ENCODE measurements at regions not wholly inside any gene's neighbourhood (a gene's known extent, or its start where the extent isn't known, plus 50 kb on each side); places are given as distances from the start of the nearest gene placed in this dataset.

DNA sequence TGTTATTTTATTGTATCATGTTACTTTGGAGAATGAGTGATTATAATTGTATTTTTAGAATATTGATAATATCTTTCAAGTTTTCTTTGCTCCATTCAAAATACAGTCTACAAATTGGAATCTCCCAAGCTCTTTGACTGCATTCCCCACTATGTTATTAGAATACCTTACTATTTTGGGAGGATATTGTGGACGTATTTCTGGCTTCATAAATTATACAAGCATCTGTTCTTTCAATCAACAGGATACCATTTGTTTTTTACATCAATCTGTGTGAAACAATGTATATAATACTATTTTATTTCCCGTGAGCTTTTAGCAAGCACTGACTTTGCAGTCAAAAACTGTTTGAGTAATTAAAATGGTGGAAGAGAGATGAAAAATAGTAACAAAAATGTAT is 226.5 kb downstream of the PTPRC start:
- DNase-seq, result no peak

DNA sequence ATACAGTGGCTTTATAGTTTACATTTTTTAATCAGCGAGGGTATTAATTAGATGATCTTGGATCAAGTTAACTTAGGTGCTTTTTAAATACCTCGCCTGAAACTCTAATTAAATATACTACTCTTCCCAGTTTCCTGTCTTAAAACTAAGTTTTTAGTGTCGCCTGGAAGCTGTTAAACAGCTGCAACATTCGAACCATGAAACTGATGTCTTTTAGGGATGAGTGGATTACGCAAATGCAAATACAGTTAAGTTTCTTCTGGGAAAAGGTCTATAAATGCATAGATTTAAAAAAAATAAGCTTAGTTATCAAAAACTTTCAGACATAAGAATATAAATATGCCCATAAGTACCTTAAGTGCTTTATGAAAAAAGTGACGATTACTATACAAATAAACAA is 228.3 kb downstream of the PTPRC start:
- DNase-seq, result no peak

DNA sequence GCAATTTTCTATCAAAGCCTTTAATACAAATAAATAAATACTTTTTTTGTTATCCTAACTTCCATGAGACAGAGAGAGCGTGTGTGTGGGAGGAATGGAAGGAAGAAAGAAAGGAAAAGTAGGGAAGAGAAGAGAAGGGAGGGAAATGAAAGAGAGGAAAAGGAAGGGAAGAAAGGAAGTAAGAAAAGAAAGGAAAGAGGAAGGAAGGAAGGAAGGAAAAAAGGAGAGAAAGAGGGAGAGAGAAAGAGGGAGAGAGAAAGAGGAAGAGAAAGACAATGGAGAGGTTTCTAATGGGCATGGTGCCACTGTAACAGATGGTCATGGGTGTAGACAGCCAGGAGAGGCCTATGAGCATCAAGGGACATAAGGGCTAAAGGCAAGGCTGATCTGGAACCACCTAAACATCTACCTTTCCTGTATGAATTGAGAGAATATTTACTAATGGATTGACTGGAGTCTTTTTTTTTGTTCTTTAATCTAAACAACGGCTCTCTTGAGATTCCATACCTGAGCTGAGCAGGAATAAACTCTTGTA is 234.9 kb downstream of the PTPRC start:
- no peak for DNase-seq

DNA sequence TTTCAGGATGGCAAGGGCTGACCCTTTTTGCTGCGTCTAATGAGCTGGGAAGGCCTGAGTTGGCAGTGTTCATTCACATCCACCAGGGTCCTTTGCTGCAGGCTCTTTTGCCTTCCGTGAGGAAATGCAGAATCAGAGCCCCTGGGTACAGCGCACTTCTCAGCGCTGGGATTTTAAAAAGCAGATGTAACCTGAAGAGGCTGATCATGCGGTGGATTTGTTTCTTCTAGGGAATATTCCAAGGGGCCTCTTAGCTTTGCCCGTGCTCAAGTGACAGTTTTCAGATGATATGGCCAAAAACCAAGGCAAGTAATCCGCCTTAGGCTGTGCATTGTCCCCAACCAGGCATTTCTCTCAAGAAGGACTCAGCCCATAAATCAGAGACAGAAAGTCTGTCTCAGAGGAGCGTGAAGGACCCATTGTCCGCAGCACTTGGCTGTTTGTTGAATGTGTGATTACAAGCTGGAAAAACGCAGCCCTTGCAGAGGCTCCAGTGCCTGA is 237.6 kb downstream of the PTPRC start:
- DNase-seq, result no peak

DNA sequence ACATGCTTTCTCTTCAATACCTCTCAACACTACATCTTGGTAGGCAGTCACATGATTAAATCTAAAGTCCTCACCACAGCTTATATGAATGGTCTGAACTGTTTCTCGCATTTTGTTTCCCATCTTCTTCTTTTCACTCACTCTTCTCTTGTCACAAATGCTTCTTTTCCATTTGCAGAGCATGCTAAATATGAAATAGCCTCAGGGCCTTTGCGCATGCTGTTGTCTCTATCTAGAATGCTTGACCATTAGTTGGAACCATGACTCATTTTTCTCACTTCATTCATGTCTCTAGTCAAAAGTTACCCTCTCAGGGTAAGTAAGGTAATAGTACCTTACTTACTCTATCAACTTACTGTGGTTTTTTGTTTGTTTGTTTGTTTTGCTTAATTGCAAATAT is 239.7 kb downstream of the PTPRC start:
- no peak for DNase-seq

DNA sequence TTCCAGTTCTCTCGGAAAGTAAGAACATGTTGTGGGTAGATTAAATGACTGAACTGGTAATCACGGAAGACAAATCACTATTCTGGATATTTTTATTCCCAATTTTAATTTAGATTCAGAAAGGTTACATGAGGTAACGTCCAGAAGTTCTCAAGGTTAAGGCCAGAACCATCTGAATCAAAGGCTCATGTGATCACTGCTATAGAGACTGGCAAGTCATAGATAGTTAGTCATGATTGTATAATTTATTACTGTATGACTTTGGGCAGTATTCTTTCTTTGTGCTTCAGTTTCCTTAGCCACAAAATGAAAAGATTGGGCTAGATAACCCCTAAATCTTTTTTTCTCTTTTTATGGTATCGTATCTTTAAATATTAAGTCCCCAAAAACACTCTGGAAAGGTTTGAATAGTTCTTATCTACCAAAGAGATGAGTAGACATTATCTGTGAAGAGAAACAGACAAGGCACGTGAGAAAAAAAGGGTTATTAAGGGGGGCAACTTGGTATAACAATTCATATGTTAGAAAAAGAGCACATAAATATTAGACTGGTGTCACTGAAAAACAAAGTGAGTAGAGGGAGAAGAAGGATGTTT is 241.0 kb downstream of the PTPRC start:
- no peak for DNase-seq

DNA sequence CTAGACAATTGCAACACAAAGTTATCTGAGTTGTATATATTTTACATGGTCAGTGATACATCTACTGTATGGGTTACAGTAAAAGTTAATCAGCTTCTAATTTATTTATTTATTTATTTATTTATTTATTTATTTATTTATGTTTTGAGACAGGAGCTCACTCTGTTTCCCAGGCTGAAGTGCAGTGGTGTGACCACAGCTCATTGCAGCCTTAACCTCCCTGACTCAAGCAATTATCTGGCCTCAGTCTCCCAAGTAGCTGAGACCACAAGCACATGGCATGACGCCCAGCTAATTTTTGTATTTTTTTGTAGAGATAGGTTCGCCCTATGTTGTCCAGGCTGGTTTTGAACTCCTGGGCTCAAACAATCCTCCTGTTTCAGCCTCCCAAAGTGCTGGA is 241.6 kb downstream of the PTPRC start:
- DNase-seq, result no peak

DNA sequence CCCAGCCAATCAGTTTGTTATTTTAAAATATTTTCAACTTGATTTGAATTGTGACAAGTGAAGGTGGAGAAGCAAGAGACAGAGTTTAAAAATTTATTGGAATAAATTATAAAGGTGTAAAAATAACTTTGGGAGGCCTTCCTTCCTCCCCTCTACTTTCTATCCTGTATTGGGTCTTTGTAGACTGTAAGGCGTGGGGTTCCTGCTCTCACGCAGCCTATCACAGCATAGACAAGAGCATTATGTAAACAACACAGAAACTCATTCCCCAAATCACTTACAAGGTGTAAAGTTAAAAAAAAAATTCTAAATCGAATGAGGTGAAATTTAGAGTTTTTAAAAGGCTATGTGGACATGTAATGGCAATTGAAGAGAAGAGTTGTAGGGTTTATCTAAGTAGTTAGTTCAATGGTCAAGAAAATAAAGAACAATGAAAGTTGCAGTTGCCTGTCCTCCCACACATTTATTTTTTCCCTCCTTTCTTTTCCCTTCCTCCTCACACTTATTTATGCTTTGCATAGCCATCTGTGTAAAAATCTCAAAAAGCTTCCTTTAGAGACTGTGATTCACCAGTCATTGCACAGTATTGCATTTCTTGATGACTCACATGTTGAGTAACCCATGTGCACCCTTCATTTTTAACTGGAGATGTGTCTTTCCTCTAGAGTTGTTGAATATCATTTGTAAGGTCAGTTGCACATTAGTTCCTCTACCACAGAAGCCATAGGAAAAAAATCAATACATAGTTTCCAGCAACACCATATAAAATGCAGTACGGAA is 242.2 kb downstream of the PTPRC start:
- DNase-seq, result no peak

DNA sequence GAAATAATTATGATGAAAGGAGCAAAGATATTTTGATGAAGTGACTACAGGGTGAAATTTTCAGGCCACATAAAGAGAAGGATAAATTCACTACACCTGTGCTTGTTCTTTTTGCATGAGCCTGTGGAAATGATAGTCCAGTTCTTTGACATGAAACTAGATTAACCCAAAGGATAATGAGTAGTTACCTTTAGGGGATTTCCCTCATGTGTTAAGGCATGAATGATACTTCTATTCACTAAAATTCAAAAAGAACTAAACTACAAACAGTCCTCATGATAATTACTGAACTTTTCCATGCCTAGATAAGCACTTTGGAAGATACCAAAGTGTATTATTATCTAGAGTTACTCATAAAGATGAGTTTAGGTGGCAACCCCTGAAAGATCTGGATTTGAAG is 244.3 kb downstream of the PTPRC start:
- DNase-seq, result no peak

DNA sequence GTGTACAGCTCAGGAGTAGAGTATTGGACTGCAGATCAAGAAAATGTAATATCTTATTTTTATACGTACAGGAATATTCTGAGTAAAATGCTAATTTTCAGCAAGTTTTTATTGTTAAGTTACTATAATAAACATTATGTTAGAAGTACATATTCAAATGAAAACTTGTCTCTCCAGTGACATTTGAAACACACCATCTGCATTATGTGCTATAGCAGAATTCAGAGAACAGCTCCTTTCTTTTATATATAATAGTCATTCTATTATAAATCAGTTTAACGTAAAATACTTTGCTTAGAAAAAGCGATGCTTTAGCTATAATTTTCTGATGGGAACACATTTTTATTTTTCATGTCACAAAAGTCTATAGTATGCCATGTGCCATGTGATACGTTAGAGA is 249.0 kb downstream of the PTPRC start:
- DNase-seq, result no peak

DNA sequence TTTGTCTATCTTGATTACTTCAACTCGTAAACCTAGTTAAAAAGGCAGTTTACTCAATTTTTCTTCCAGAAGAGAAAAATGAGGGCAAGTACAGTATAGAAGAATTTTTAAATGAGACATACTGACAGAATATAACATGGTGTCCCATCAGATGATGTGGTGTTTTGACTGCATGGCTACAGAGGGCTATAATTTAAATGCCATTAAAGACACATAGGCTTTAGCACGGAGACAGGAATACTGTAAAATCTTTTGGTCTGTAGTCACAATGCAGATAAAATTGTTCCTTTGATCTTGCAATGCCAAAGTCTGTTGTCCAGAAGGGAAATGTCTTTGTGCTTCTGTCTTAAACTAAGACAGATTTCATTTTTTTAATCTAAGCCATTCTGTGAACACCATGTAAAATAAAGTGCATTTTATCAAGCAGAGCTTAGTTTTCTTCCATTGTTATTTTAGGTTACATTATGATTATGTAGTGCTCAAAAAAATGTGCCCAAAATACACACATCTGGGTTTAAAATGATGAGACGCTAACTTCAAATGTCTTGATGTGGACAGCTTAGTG is 249.6 kb downstream of the PTPRC start:
- no peak for DNase-seq

DNA sequence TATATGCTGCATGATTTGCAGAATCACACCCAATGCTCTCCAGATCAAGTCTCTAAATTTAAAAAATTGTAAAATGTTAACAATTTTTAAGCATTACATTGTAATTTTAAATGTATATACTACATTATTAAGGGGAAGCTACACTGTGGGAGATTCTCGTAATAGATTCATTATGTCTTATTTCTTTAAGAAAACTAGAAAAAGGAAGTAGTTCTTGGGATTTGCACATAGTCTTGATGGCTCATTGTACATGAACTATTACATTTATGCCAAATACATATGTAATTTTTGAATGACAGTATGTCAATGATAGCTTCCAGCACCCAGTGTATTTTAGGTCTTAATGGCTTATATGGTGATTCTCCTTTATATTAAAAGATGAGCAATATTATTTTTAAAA is 250.3 kb downstream of the PTPRC start:
- no peak for DNase-seq

DNA sequence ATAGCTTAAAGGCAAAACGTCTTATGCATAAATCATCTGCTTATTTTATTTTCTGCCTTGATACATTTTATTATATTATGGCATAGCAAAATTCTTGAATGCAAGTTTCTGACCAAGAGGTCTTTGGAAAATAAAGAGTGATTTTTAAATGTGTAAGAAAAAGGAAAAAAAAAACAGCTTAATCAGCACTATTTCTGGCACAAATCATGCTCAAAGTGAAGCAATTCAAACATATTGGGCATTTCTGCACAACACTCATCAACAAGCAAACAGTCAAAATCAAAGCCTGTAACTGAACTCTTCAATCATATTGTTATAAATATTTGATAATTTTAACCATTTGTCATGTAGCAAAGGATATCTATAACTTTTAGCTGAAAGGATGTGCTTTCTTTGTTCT is 250.9 kb downstream of the PTPRC start:
- no peak for DNase-seq

DNA sequence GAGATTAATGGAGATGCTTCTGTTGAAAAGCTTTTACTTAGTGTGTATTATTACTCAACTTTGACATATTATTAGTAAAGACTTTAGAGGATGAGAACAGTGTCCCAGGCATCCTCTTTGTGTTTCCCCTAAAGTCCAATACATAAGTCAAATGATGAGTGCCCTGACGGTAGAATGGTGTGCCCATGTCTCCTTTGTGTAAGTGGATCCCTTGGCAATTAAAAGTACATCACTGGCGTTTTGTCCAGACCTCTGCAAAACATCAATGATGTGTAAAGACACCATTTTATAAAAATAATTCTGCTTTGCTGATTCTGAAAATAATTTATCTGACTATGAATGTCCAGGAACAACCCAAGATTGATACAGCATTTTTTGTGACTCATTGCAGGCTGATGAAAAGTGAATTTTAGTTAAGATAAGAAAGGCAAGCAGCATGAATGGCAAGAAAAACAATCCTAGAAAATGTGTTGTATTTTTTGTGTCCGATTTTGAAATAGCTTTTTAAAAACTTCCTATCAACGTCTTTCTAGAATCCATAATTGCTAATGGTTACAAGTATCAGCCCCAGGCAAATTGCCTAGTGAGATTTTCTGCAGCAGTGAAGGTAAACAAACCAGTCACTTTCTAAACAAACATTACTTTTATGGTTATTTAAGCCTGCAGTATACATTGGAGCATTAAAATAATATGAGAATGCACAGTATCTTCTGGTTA is 251.5 kb downstream of the PTPRC start:
- no peak for DNase-seq

DNA sequence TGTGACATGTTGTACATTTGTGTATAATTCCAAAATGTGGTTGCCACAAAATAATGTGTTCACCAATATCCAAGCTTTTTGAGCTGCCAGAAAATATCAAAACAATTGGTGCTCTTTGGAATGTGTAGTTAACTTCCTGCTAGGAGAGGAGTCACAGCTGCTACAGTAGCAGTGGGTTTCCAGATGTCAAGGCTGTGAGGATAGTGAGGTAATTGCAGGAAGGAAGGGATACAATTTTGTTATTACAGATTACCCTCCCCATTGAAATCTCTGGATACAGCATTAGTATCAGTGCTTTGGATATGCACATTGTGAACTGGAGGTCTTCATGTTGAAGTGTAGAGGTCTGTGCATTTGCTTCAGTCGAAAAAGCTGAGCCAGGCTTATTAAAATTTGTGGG is 253.2 kb downstream of the PTPRC start:
- no peak for DNase-seq

DNA sequence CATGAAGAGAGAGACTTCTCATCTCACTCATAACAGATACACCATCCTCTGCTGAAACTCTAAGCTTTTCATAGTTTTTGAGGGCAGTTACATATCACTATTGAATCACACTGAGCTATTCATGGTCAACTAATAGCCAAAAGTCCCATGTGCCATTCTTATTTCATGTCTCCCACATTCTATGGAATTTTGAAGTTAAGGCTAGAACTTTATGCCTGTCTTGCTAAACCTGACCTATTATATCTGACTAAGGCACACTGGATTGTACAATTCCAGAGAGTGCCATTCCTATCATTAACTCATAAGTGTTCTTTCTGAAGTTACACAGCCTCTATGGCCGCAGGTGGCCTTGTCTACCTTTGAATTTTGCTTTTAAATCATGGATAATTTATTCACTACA is 254.3 kb downstream of the PTPRC start:
- no peak for DNase-seq

DNA sequence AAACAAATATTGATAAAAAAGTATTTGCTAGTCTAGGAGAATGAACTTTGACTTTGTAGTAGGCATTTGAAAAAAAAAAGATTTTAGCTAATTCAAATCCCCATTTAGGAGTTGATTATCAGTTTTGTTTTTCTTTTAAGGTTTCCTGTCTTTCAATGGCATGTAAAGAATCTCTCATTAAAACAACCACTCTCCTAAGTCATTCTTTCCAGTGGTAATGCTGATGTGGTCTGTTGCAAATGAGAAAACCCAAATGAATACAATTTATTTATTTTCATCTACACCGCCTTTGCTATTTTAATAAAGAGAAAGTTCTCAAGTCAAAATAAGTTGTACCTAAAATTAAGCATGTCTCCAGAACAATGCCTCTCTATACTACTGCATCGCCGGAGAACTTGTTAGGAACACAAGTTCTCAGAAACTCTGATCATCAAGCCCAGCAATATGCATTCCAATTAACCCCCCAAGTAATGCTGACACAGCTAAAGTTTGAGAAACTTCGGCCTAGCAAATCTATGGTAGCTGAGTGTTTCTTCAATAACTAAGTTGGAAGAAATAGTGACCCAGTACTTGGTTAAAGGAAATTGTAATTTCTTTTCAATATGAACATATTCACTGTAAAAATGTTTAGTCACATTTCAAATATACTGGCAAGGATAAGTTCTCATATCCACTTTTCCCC is 255.1 kb downstream of the PTPRC start:
- DNase-seq, result no peak

DNA sequence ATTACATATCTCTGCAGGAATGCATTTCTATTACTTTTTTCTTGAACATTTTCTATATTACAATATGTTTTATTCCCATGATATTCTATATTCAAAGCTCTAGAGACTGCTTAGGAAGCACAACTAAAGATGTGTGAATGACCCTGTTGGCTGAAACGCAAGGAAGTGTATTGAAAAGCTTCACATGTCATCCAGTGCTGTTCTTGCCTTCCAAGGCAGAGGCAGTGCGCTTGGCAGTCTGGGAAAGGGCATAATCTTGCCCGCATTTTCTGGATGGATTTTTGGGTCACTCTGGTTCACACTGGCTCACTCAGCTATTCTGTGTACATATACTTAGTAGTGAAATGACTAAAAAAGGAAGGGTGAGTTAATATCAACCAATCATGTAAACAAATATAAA is 262.4 kb downstream of the PTPRC start:
- no peak for DNase-seq

DNA sequence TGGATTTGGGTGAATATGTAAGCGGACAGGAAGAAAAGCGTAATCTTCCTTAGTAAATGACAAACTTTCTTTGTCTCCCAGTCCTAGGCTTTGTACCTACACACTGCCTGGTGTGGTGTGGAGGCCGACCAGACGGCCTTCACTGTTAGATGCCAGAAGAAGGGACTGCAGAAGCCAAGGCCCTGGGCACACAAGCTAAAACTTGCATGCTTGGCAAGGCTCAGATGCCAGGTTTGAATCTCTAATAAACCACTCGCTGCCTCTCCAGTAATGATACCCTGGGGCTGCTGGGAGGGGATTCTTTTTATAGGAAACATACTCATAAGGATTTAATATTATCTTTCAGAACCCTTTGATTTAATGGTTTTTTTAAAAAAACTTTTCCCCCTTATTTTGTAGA is 263.8 kb downstream of the PTPRC start:
- no peak for DNase-seq

DNA sequence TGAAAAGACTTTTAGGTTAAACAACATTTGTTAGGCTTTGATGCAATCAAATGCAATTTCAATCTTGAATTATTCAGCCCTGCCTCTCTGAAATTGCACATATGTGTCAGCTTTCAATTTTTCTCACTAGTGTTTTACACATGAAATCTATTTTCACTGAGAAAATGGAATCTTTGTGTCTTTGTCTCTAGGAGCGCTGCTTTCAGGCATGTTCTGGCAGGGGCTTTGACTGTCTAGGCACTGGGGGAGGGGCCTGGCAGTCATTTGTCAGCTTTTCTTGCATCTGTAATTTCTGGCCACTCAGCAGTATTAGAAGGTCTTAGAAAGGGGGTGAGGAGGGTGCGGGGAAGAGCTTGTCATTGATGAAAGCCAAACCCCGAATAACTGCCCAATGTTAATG is 264.4 kb downstream of the PTPRC start:
- no peak for DNase-seq

DNA sequence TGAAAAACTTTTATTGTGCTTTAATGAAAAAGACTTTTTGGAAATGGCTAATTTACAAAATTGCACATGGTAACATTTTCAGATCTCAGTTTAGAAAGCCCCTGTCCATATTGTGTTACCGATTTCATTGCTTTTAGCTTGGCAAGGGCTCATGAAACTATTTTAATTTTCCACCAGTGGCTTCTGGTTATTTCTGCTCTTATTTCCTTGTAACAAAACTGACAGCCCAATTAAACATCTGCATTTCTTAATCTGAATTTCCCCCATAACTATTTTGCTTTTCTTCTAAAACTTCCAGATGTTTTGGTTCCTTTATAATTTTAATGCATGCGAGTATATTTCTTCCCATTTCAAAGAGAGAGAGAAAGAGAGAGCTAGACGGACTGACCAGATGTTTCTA is 264.8 kb downstream of the PTPRC start:
- no peak for DNase-seq

DNA sequence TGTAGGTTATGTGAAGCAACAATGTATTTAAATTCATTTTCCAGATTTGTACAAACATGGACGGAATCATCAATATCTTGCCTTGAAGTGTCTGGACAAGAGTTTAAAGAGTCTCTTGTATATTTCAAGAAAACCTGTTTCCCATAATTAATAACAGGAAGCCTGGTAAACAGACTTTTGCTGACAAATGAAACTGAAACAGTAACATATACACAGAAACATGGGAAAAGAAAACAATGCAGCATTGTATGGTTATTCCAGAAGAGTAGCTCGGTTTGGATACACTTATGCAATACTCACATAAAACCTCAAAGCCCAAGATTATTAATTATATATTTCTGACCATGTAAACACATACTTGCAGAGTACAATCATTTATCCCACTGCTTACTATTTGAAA is 265.5 kb downstream of the PTPRC start:
- no peak for DNase-seq
